Mesothelial cell of epicardium (in vitro differentiated cells): ENCODE measurements at regions not wholly inside any gene's neighbourhood (a gene's known extent, or its start where the extent isn't known, plus 50 kb on each side); places are given as distances from the start of the nearest gene placed in this dataset.

Experiments used
- DNase-seq, 2 experiments: peaks; one replicate each; pipeline ENCODE4 v3.0.0; 2021; ENCODE audit warnings: low spot score in 2 of 2; ENCODE audit not compliant: unreplicated experiment in 2 of 2
- H3K27ac Mint-ChIP-seq: 2 replicates; pipeline ENCODE4 v1.8.0; 2021; ENCODE audit warnings: mixed read lengths
- H3K27me3 Mint-ChIP-seq: 2 replicates; pipeline ENCODE4 v1.8.0; 2021; ENCODE audit warnings: low read depth, mixed read lengths
- H3K36me3 Mint-ChIP-seq: 2 replicates; pipeline ENCODE4 v1.8.0; 2021; ENCODE audit warnings: mixed read lengths
- H3K4me1 Mint-ChIP-seq: 2 replicates; pipeline ENCODE4 v1.8.0; 2021; ENCODE audit warnings: mixed read lengths
- H3K4me3 Mint-ChIP-seq: 2 replicates; pipeline ENCODE4 v1.8.0; 2021; ENCODE audit warnings: mild to moderate bottlenecking, moderate library complexity, mixed read lengths
- H3K9me3 Mint-ChIP-seq: 2 replicates; pipeline ENCODE4 v1.8.0; 2021; ENCODE audit warnings: mixed read lengths
- TF ChIP-seq, protein P1 (sequence below): fragments of 200-600 bp; sonication (generic); IDR thresholded peaks from one replicate; pipeline ENCODE4 v1.5.0; 2021; ENCODE audit warnings: antibody characterized with exemption; ENCODE audit not compliant: unreplicated experiment

- Mint-ChIP-seq H3K4me3 (no peak overlapping the region), H3K9me3 (peaks cover 34% of the 10 kb centered on the region), H3K27me3 (no peaks in the 10 kb centered on the region), H3K36me3 (no peaks in the 10 kb centered on the region), H3K4me1 (no peaks in the 10 kb centered on the region), H3K27ac (no peak overlapping the region)
- no peak for DNase-seq
- TF ChIP-seq, protein P1, sequence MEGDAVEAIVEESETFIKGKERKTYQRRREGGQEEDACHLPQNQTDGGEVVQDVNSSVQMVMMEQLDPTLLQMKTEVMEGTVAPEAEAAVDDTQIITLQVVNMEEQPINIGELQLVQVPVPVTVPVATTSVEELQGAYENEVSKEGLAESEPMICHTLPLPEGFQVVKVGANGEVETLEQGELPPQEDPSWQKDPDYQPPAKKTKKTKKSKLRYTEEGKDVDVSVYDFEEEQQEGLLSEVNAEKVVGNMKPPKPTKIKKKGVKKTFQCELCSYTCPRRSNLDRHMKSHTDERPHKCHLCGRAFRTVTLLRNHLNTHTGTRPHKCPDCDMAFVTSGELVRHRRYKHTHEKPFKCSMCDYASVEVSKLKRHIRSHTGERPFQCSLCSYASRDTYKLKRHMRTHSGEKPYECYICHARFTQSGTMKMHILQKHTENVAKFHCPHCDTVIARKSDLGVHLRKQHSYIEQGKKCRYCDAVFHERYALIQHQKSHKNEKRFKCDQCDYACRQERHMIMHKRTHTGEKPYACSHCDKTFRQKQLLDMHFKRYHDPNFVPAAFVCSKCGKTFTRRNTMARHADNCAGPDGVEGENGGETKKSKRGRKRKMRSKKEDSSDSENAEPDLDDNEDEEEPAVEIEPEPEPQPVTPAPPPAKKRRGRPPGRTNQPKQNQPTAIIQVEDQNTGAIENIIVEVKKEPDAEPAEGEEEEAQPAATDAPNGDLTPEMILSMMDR: no peak
These were observed 142.0 kb downstream of the SCG2 start for GRCh38 chr2:223460209-223460608.

GRCh38 chr2:223460774-223461211 is 141.4 kb downstream of the SCG2 start:
- H3K27ac Mint-ChIP-seq: no peak overlapping the region
- no peak overlapping the region for H3K4me3 Mint-ChIP-seq
- H3K9me3 Mint-ChIP-seq: peaks cover 34% of the 10 kb centered on the region
- no peaks in the 10 kb centered on the region for H3K27me3 Mint-ChIP-seq
- no peaks in the 10 kb centered on the region for H3K36me3 Mint-ChIP-seq
- DNase-seq: no peak
- TF ChIP-seq, protein P1: no peak
- H3K4me1 Mint-ChIP-seq: no peaks in the 10 kb centered on the region

DNA sequence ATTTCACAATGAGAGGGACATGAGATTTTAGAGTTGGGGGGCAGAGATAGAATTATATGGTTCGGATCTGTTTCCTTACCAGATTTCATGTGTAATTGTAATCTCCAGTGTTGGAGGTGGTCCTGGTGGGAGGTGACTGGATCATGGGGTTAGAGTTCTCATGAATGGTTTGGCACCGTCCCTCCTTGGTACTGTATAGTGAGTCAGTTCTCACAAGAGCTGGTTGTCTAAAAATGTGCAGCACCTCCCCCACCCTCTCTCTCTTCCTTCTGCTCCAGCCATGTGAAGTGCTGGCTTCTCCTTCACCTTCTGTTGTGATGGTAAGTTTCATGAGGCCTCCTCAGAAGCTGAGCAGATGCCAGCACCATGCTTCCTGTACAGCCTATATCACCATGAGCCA is 138.1 kb downstream of the SCG2 start:
- Mint-ChIP-seq H3K9me3 (peaks cover 30% of the 10 kb centered on the region), H3K4me3 (no peak overlapping the region), H3K36me3 (no peaks in the 10 kb centered on the region), H3K27ac (no peak overlapping the region), H3K4me1 (peaks cover under 1% of the 10 kb centered on the region), H3K27me3 (no peaks in the 10 kb centered on the region)
- TF ChIP-seq, protein P1: no peak
- no peak for DNase-seq

- Mint-ChIP-seq H3K27ac (no peak overlapping the region), H3K4me1 (peaks cover 7% of the 10 kb centered on the region)
- DNase-seq: no peak
These were observed 136.4 kb downstream of the SCG2 start for GRCh38 chr2:223465793-223466192.

DNA sequence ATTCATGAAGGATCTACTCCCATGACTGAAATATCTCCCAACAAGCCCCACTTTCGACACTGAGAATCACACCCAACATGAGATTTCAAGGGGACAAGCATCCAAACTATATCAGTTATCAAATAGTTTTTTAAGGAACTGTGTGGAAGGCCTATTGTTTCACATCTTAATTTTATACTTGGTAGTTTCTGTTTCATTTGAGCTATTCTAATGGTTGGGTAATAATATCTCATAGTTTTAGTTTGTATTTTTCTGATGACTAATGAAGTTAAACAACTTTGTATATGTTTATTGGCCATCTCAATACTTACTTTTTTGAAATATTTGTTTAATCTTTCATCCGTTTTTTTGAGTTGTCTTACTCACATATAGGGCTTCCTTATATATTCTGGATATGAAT is 135.0 kb downstream of the SCG2 start:
- no peak for DNase-seq
- Mint-ChIP-seq H3K4me3 (no peak overlapping the region), H3K27ac (no peak overlapping the region), H3K9me3 (peaks cover 22% of the 10 kb centered on the region), H3K4me1 (peaks cover 7% of the 10 kb centered on the region), H3K36me3 (no peaks in the 10 kb centered on the region), H3K27me3 (no peaks in the 10 kb centered on the region)
- TF ChIP-seq, protein P1: no peak

More at GRCh38 chr2:223465793-223466192, 136.4 kb downstream of the SCG2 start:
- Mint-ChIP-seq H3K9me3 (peaks cover 30% of the 10 kb centered on the region), H3K36me3 (no peaks in the 10 kb centered on the region), H3K27me3 (no peaks in the 10 kb centered on the region), H3K4me3 (no peak overlapping the region)
- TF ChIP-seq, protein P1: no peak
